K562 (cell line): ENCODE measurements at regions not wholly inside any gene's neighbourhood (a gene's known extent, or its start where the extent isn't known, plus 50 kb on each side); places are given as distances from the start of the nearest gene placed in this dataset.

Experiments used
- BRD4 ChIP-seq: fragments of 200-600 bp; sonication (generic); IDR thresholded peaks from 2 replicates; pipeline ENCODE4 v1.6.1; 2017; ENCODE audit warnings: inconsistent platforms
- CBFB ChIP-seq: sonication (generic); formaldehyde crosslinking; IDR thresholded peaks from 2 replicates; pipeline ENCODE4 v1.4.0; 2020; ENCODE audit warnings: mild to moderate bottlenecking, missing genetic modification reagents
- ELF4 ChIP-seq: fragments of 450-650 bp; formaldehyde crosslinking; IDR thresholded peaks from 2 replicates; pipeline ENCODE4 v1.4.0; 2022; ENCODE audit warnings: missing genetic modification characterization
- MGA ChIP-seq: fragments of 450-650 bp; IDR thresholded peaks from 2 replicates; pipeline ENCODE4 v1.6.1; 2016; ENCODE audit warnings: mild to moderate bottlenecking, moderate library complexity
- PKNOX1 ChIP-seq: fragments of 450-650 bp; IDR thresholded peaks from 2 replicates; pipeline ENCODE4 v1.6.1; 2016
- PREB ChIP-seq: sonication (generic); formaldehyde crosslinking; IDR thresholded peaks from 2 replicates; pipeline ENCODE4 v1.8.1; 2023; ENCODE audit warnings: mild to moderate bottlenecking, missing genetic modification reagents
- PTBP1 ChIP-seq: fragments of 200-400 bp; formaldehyde crosslinking; IDR thresholded peaks from 2 replicates; pipeline ENCODE4 v1.6.1; 2017; ENCODE audit warnings: low read depth, low read length
- ZMIZ1 ChIP-seq, 2 experiments: fragments of 150-350 bp in 1 of 2; IDR thresholded peaks; 2 replicates each; pipeline ENCODE4 v1.6.1; 2012 to 2016; ENCODE audit warnings: low read depth in 2 of 2, low read length in 2 of 2, mild to moderate bottlenecking in 1 of 2, moderate library complexity in 1 of 2
- ZNF707 ChIP-seq: fragments of 250-450 bp; sonication (Bioruptor Pico); conservative IDR thresholded peaks from 2 replicates; pipeline ENCODE4 v1.8.0; 2022; ENCODE audit warnings: inconsistent platforms, mild to moderate bottlenecking, moderate library complexity
- ZSCAN32 ChIP-seq: fragments of 450-650 bp; formaldehyde crosslinking; IDR thresholded peaks from 2 replicates; pipeline ENCODE4 v1.4.0; 2020; ENCODE audit warnings: mild to moderate bottlenecking, moderate library complexity

- TF ChIP-seq MGA (peak; percentile 37), PKNOX1 (peak; percentile 81), PTBP1 (no peak), ZSCAN32 (no peak), ZMIZ1 (IDR thresholded peaks at IDR 0.05; ENCODE audit: low read depth in 2 of 2, low read length in 2 of 2) (no peak), CBFB (CRISPR knock-in tag) (no peak), ELF4 (CRISPR knock-in tag) (no peak), ZNF707 (CRISPR knock-in tag) (no peak), BRD4 (no peak), PREB (no peak)
Observed at GRCh38 chr18:1050012-1050657, 145.5 kb downstream of the ADCYAP1 start (continued).
